OCI-LY3 (cell line): ENCODE measurements at regions not wholly inside any gene's neighbourhood (a gene's known extent, or its start where the extent isn't known, plus 50 kb on each side); places are given as distances from the start of the nearest gene placed in this dataset.

ENCODE experiments used
- H2AFZ ChIP-seq: fragments of 200-600, 300-600 bp; shearing (Covaris generic); 2 replicates; pipeline ENCODE4 v1.6.0; 2014; ENCODE audit warnings: antibody characterized with exemption, low read depth, low read length
- H3K27ac ChIP-seq: fragments of 200-600, 300-600 bp; sonication (generic); 2 replicates; pipeline ENCODE4 v1.5.1; 2014; ENCODE audit warnings: mild to moderate bottlenecking, low read length, moderate library complexity, mixed read lengths
- H3K27me3 ChIP-seq: fragments of 200-600, 300-600 bp; sonication (generic); 2 replicates; pipeline ENCODE4 v1.6.1; 2014; ENCODE audit warnings: low read depth, low read length, mixed read lengths
- H3K36me3 ChIP-seq: fragments of 200-600, 300-600 bp; sonication (generic); replicated peaks from 2 replicates; pipeline ENCODE3; 2014; ENCODE audit warnings: low read depth, low read length, mixed read lengths
- H3K4me1 ChIP-seq: fragments of 300-600, 200-600 bp; sonication (generic); 2 replicates; pipeline ENCODE4 v1.6.1; 2014; ENCODE audit warnings: low read length, mixed read lengths
- H3K4me2 ChIP-seq: fragments of 200-600, 300-600 bp; sonication (generic); 2 replicates; pipeline ENCODE4 v1.6.1; 2014; ENCODE audit warnings: low read length, mixed read lengths
- H3K4me3 ChIP-seq: fragments of 300-600, 200-600 bp; sonication (generic); 2 replicates; pipeline ENCODE4 v1.5.1; 2014; ENCODE audit warnings: antibody characterized with exemption, mild to moderate bottlenecking, low read length, moderate library complexity
- H3K79me2 ChIP-seq: fragments of 300-600, 200-600 bp; shearing (Covaris generic); 2 replicates; pipeline ENCODE4 v1.6.1; 2014; ENCODE audit warnings: mild to moderate bottlenecking, low read length, mixed read lengths
- H3K9ac ChIP-seq: fragments of 300-600, 200-600 bp; shearing (Covaris generic); 2 replicates; pipeline ENCODE4 v1.6.0; 2014; ENCODE audit warnings: mild to moderate bottlenecking, low read length, moderate library complexity
- H3K9me3 ChIP-seq: fragments of 200-600, 300-600 bp; shearing (Covaris generic); 2 replicates; pipeline ENCODE4 v1.6.1; 2014; ENCODE audit warnings: low read length, mixed read lengths; ENCODE audit not compliant: insufficient read depth
- H4K20me1 ChIP-seq: fragments of 200-600, 300-600 bp; sonication (generic); 2 replicates; pipeline ENCODE4 v1.6.1; 2016; ENCODE audit warnings: low read length, mixed read lengths; ENCODE audit not compliant: insufficient read depth
- CTCF ChIP-seq: fragments of 200-600, 300-600 bp; sonication (generic); IDR thresholded peaks from 2 replicates; pipeline ENCODE4 v1.5.1; 2014; ENCODE audit warnings: antibody characterized with exemption, low read length, low read depth
- EZH2phosphoT487 ChIP-seq: fragments of 200-600 bp; shearing (Covaris generic); IDR thresholded peaks from 2 replicates; pipeline ENCODE4 v1.6.1; 2018; ENCODE audit warnings: antibody characterized with exemption, mixed run types, low read depth

- no peaks in the 10 kb centered on the region for H3K36me3 ChIP-seq
- no peak overlapping the region for H3K27ac ChIP-seq
Measured at GRCh38 chr1:223014142-223014873, 128.7 kb downstream of the TLR5 start.

GRCh38 chr1:223016381-223016780 is 126.7 kb downstream of the TLR5 start:
- H4K20me1 ChIP-seq, result no peaks in the 10 kb centered on the region
- H3K36me3 ChIP-seq, result no peaks in the 10 kb centered on the region
- H3K4me3 ChIP-seq, result no peak overlapping the region
- peaks cover 19% of the 10 kb centered on the region for H3K27me3 ChIP-seq
- no peak overlapping the region for H3K4me2 ChIP-seq
- H3K79me2 ChIP-seq, result no peaks in the 10 kb centered on the region
- H2AFZ ChIP-seq, result no peak overlapping the region
- TF ChIP-seq EZH2phosphoT487, result no peak
- no peak for TF ChIP-seq CTCF
- no peak overlapping the region for H3K27ac ChIP-seq
- H3K9me3 ChIP-seq, result no peaks in the 10 kb centered on the region
- H3K9ac ChIP-seq, result no peak overlapping the region
- no peaks in the 10 kb centered on the region for H3K4me1 ChIP-seq

More at GRCh38 chr1:223014142-223014873, 128.7 kb downstream of the TLR5 start:
- no peak overlapping the region for H2AFZ ChIP-seq
- no peak overlapping the region for H3K4me3 ChIP-seq
- no peak overlapping the region for H3K4me2 ChIP-seq
- no peaks in the 10 kb centered on the region for H3K9me3 ChIP-seq
- no peaks in the 10 kb centered on the region for H4K20me1 ChIP-seq
- peaks cover 33% of the 10 kb centered on the region for H3K27me3 ChIP-seq
- no peaks in the 10 kb centered on the region for H3K79me2 ChIP-seq
- TF ChIP-seq EZH2phosphoT487 (no peak), CTCF (no peak)
- no peaks in the 10 kb centered on the region for H3K4me1 ChIP-seq
- no peak overlapping the region for H3K9ac ChIP-seq

- Histone ChIP-seq H3K4me2 (no peak overlapping the region), H3K9ac (no peak overlapping the region), H3K27ac (no peak overlapping the region), H3K27me3 (peaks cover 17% of the 10 kb centered on the region), H3K4me1 (no peaks in the 10 kb centered on the region), H3K4me3 (no peak overlapping the region), H3K9me3 (no peaks in the 10 kb centered on the region), H3K79me2 (no peaks in the 10 kb centered on the region), H4K20me1 (no peaks in the 10 kb centered on the region), H3K36me3 (no peaks in the 10 kb centered on the region), H2AFZ (no peak overlapping the region)
- TF ChIP-seq CTCF (no peak), EZH2phosphoT487 (no peak)
Measured at GRCh38 chr1:223016890-223017289, 126.2 kb downstream of the TLR5 start.

- TF ChIP-seq EZH2phosphoT487, result no peak
- Histone ChIP-seq H3K4me2 (no peak overlapping the region), H3K36me3 (no peaks in the 10 kb centered on the region), H2AFZ (no peak overlapping the region), H3K9ac (no peak overlapping the region), H3K4me3 (no peak overlapping the region), H3K27ac (no peak overlapping the region), H3K4me1 (no peaks in the 10 kb centered on the region), H3K9me3 (no peaks in the 10 kb centered on the region), H4K20me1 (no peaks in the 10 kb centered on the region), H3K79me2 (no peaks in the 10 kb centered on the region), H3K27me3 (peaks cover 17% of the 10 kb centered on the region)
Measured at GRCh38 chr1:223017291-223017690, 125.8 kb downstream of the TLR5 start.
